Left kidney (tissue), 1 donor: ENCODE measurements at regions not wholly inside any gene's neighbourhood (a gene's known extent, or its start where the extent isn't known, plus 50 kb on each side); places are given as distances from the start of the nearest gene placed in this dataset.

ENCODE experiments used
- DNase-seq: peaks from one replicate; pipeline ENCODE4 v3.0.0-alpha.2; 2013

- peak; percentile 41 for DNase-seq
Observed at GRCh38 chr11:45473341-45473895, 187.3 kb upstream of the SYT13 start.

- DNase-seq = no peak
Observed at GRCh38 chr11:45472716-45473317, 186.7 kb upstream of the SYT13 start.

GRCh38 chr11:45471266-45471665 is 185.1 kb upstream of the SYT13 start:
- DNase-seq = no peak

GRCh38 chr11:45470794-45471167 is 184.6 kb upstream of the SYT13 start:
- DNase-seq = no peak

GRCh38 chr11:45470151-45470793 is 184.1 kb upstream of the SYT13 start:
- no peak for DNase-seq

DNA sequence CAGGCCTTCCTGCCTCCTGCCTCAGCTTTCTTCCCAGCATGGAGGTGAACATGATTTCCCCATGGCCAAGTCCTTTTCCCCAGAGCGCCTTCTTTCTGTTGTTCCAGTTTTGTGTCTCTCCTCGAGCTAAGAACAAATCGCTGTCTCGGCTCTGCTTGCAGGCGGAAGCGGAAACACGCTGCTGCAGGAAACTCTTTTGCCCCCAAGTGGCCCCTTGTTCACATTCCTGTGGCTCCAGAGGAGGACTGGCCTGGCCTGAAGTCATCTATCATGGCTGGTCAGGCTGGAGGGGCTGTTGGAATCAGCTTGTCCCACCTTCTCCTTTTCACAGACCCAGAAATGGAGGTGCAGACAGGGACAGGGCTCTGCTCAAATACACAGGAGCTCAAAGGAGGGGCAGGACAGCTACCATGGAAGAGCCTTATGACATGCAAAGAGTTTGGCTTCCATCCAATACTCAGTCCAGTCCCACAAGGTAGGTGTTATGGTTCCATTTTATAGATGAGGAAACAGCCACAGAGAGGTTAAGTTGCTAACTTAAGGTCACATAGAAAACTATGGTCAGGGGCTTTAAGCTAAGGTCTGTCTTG is 182.2 kb upstream of the SYT13 start:
- DNase-seq = peak; percentile 41

DNA sequence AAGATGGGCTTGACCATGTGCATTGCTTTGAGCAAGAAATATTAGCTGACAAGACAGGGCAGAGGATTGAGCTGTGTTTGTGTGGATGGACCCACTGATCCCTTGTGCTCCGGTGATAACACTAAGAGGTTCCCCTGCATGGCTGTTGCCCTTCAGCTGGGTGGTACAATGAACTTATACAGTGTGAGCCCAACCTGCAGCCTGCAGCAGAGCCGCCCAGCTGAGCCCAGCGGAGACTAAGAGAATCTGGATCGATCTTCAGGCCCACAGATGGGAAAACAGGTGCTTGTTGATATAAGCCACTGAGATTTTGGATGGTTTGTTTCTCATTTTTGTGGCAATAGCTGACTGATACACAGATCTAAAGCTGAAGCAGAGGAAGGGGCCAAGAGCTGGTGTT is 177.4 kb upstream of the SYT13 start:
- DNase-seq = no peak

GRCh38 chr11:45461514-45461913 is 175.4 kb upstream of the SYT13 start:
- no peak for DNase-seq

- DNase-seq = no peak
Observed at GRCh38 chr11:45459491-45459890, 173.3 kb upstream of the SYT13 start.

- DNase-seq = no peak
Observed at GRCh38 chr11:45458269-45458668, 172.1 kb upstream of the SYT13 start.

DNA sequence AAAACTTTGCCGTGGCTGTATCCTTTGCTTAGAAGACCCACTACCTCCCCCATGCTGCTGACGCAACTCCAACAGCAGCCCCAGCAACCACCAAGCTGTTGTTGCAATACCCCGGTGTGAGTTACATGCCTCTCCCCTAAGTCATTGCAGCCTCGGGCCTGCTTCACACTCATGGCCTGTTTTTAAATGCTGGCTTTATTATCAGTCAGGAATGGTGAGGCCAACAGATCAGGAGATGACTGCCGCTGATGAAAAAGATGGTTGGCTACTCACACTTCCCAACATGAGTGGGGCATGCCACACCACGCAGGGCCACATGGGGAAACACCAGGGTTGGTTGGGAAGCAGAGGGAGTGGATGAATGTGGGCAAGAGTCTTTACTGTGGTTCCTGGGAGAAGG is 171.5 kb upstream of the SYT13 start:
- no peak for DNase-seq

DNA sequence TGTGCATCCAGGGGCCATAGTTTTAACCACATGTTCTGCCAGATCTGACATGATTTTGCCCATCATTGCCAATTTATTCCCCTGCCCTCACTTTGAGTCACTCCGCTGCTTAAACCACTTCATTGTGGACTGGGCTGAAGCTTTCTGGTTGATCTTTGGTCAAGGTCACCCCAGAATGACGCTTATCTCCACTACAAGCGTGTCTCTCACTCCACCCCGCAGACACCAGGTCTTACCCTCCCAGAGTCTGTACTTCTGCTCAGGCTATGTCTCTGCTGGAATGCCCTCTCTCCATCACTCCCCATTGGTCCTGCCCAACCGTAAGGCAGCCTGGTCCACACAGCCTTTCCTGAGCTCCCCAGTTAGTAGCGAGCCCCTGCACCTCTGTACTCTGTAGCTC is 170.5 kb upstream of the SYT13 start:
- no peak for DNase-seq

GRCh38 chr11:45455536-45455935 is 169.4 kb upstream of the SYT13 start:
- no peak for DNase-seq

GRCh38 chr11:45454917-45455401 is 168.8 kb upstream of the SYT13 start:
- no peak for DNase-seq

DNA sequence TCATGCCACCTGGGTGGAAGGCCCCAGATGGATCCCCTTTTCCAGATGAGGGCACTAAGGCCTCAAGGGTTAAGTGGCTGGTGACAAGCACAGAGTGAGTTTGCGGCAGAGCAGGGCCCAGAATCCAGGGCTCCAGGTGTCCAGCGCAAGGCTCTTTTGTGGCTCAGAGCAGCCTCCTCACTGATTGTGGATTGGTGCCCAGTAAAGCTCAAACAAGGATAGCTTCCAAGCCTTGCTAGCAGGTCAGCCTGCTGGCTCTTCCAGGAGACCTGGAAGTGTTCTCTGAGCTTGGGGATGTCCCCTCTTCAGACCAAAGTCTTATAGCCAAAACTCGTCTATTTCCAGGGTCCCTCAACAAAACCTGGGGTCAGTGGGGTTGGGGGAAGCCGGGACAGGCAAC is 167.6 kb upstream of the SYT13 start:
- DNase-seq = no peak

DNA sequence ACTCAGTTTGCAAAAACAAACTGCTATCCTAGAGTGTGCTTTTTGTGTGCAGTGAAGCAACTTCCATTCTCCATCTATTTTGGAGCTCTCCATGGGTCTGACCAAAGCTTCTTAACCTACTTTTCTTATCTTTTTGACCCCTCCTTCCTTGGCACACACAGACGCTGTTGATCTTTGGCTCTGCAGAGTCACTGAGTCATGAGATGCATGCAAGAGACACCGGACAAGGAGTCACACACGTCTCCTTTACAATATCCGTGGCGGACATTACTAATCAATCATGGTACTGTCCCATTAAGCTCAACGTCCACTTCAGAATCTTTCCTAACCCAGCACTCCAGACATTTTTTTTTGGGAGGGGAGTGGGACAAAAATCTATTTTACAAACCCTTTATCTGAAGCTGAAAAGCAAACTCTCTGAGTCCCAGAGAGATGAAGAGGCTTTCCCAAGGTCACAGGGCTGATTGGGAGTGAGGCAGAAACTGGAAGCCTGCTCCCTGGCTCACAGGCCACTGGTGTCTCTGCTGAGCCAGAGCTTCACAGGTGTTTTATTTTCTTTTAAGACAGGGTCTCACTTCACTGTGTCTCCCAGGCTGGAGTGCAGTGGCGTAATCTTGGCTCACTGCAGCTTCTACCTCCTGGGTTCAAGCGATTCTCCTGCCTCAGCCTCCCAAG is 165.8 kb upstream of the SYT13 start:
- DNase-seq = no peak

DNA sequence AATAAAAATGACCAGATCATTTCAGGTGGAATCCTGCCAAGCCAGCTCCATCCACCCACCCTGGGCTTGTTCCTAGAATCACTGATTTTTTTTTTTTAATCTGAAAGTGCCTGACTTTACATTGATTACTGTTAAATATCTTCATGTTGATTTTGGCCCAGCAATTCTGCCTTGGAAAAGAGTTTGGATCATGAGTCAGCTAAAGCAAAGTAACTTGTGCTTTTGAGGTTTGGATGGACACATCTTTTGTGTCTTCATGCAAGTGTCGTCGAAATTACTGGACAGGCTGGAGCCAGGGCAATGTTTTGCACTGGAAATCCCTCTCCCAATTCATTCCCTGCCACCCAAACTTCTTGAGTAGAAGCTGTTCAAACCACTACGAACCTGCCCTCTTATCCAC is 164.0 kb upstream of the SYT13 start:
- DNase-seq = no peak

GRCh38 chr11:45449036-45449601 is 163.0 kb upstream of the SYT13 start:
- no peak for DNase-seq

DNA sequence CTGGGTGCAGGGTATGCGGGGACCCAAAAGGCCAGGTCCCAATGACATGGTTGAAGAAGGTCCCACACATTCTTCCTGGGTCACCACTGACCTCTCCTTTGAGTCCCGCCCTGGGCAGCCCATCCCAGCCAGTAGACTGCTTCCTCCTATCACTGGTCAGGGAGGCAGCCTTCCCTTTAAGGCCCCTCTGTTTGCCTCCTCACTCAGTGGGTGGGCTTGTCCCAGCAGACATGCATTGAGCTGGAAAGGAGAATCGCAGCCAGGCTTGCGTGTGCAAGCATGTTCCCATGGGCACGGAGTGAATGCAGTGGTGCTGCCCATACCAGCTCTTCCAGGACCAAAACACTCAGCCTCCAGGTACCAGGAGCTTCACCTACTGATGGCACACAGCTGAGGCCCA is 162.4 kb upstream of the SYT13 start:
- no peak for DNase-seq

DNA sequence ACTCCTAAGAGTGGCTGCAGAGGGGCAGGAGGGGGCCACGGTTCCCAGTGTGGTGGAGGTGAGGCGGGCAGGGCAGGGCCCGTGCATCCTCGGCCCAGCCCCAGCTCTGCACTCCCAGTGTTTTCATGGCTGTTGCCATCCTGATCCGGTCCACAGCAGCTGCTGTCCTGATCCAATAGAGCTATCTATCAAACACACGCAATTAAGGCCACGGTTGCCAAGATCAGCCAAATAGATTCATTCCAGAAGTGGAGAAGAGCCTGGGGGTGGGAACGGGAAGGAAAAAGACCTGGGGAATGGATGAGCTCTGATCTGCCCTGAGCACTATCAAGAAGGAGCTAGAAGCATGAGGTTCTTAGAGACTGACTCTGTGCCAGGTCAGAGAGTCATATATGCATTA is 160.9 kb upstream of the SYT13 start:
- DNase-seq = no peak

DNA sequence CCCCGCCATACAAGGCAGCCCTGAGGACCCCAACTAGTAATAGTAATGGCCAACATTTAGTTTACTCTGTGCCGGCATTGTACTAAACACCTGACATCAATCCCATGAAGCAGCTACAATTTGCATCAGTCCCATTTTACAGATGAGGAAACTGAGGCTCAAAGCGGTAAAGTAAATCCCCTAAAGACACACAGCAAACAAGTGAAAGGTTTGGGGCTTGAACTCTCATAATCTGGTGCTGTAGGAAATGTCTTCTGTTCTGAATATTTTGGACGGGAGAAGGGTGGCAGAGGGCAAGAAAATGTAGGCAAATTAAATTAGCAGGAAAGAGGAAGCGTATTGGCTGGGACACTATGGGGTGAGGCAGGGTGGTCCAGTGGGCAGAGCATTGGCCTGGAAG is 160.3 kb upstream of the SYT13 start:
- no peak for DNase-seq

- no peak for DNase-seq
Observed at GRCh38 chr11:45444796-45445195, 158.7 kb upstream of the SYT13 start.

GRCh38 chr11:45440111-45440510 is 154.0 kb upstream of the SYT13 start:
- DNase-seq = no peak
